ENCODE measurements at regions not wholly inside any gene's neighbourhood (a gene's known extent, or its start where the extent isn't known, plus 50 kb on each side); places are given as distances from the start of the nearest gene placed in this dataset.
"Not testable (repeated sequence)": the region's sequence is repeated elsewhere in the genome, so short reads cannot be mapped to it uniquely, and the experiment has no call there.

DNA sequence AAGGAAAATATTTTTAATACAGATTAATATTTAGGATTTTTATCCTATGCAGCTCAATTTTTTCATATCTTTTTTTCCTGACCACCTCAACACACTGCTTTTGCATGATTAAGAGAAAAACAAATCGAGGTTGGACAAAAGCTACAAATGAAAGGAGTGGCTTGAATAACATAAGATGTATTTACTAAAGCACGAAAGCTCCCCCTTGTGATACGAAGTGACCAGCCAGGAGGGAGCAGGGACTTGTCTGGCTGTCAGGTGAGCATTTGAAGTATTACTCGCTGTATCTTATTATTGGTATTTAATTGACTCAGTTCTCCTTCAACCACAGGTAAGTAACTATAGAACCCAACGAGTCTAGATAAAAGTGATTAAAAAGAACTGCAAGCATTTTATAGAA is 265.2 kb upstream of the PHF14 start:
- intact Hi-C loops (cut with DNase I, micrococcal nuclease), result no loop called here
- DNase-seq, result no peak
- ATAC-seq, result no peak

DNA sequence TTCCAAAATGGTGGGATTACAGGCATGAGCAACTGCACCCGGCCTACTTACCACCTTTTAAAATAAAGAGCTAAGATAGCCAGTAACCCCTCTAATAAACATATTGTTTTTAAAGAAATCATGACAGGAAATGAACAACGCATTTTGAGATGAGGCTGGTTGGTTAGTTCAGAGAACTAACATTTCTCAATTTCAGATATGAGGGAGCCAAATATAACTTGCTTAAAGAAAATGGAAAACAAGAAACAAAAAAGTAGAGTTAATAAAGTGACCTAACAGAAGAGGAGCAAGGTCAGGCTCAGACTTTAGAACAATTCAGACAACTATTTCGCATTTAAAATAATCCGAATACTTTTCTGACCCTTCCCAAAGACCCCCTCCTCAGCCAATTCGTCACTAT is 254.9 kb upstream of the PHF14 start:
- intact Hi-C loops (cut with DNase I, micrococcal nuclease), result no loop called here
- ATAC-seq (no peak), DNase-seq (no peak)

DNA sequence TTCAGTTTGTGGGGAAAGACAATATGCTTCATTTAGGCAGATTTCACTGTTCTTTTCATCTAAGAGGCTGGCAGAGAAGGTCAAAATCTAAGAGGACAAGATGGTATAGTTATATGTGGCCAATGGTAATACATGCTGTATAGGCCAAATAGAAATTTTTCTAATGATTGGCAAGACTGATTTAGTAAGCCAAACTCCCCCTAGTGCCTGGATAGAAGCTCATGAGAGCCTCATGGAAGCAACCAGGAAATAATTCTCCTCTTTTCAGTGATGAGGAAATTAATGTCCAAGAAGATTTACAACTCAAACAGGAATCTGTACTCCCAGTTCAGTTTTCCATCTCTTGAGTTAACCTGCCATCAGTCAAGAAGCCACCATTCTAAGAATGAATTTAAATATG is 253.6 kb upstream of the PHF14 start:
- DNase-seq, result no peak
- no peak for ATAC-seq
- intact Hi-C loops (cut with DNase I, micrococcal nuclease), result no loop called here

DNA sequence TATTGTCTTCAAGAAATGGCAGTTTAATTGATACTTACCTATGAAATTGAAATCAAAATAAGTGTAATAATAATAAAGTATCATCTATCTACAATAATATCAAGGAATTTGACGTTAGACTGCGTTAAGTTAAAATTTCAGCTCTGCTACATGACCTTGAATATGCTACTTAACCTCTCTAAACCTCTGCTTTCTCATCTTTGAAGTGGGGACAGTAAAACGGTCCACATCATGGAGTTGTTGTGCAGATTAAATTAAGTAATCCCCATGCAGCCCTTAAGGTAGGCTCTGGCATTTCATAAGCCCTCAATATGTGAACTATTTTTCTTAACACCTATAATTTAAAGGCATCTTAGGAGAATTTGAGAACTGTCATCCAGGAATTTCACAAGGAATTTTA is 252.4 kb upstream of the PHF14 start:
- ATAC-seq (no peak), DNase-seq (no peak)
- intact Hi-C loops (cut with DNase I, micrococcal nuclease), result no loop called here

DNA sequence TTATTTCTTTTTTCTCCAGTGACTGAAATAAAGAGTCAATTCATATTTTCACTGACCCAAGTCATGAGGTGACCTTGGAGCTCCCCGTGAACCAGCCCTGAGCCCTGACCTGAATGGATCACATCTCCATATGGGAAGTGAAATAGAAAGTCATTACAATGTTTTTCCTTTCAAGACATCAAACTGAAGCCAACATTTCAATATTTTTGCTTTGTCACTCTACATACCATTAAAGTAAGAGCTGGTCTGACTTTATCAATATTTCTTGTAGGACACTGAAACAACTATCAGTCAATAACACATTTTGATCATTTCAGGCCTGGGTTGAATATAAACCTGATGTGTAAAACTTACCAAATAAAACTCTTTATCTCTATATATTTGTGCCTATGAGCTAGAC is 249.8 kb upstream of the PHF14 start:
- no peak for ATAC-seq
- intact Hi-C loops (cut with DNase I, micrococcal nuclease), result no loop called here

DNA sequence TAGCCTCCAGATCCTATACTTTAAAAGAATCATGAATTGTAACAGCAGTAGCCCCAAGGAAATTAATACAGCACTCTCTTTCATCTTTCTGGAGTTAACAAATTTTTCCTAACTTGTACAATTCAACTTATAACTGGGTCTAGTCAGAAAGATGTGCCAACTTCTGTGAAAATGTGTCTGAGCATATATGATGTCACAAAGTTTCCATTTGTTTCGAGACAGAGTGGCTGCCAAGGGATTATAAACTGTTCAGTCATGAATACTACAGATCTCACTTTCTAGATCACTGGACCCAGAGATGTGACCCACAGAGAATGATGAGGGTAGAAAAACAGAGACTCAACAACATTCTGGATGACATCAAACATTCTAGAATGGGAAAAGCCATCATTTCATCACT is 249.2 kb upstream of the PHF14 start:
- ATAC-seq (no peak), DNase-seq (no peak)
- intact Hi-C loops (cut with DNase I, micrococcal nuclease), result no loop called here

More for the DNA sequence above, 249.8 kb upstream of the PHF14 start:
- no peak for DNase-seq

DNA sequence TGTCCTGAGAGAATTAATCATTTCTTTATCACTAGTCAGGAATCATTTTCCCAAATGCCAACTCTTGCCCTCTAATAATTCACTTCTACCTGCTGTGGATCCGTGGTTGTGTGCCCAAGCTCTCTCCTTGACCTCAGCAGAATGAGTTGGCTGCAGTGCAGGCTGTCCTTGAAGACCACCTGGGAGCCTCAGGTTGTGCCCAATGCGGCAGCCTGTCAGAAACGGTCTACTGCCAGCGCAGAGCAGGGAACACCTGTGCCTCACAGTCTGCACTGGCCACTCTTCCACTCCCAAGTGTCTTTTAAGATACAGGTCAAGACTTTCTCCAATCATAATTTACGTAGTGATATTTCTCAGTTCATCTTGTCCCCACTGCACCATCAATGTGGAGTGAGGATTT is 246.0 kb upstream of the PHF14 start:
- intact Hi-C loops (cut with DNase I, micrococcal nuclease), result no loop called here
- ATAC-seq (no peak), DNase-seq (no peak)

DNA sequence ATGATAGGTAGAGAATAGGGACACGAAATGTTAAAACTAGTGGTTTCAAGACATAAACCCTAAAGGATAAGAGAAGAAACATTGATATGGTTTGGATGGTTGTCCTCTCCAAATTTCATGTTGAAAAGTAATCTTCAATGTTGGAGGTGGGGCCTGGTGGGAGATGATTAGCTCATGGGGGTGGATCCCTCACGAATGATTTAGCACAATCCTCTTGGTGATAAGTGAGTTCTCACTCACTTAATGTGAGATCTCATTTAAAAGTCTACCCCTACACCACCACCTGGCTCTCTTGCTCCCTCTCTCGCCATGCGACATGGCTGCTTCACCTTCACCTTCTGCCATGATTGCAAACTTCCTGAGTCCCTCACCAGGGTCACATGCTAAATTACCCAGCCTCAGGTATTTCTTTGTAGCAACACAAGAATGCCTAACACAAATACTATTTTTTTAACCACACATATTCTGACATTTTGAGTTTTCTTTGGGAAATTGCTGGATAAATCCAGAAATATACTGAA is 242.4 kb upstream of the PHF14 start:
- DNase-seq, result no peak
- ATAC-seq, result no peak
- intact Hi-C loops (cut with DNase I, micrococcal nuclease), result no loop called here

DNA sequence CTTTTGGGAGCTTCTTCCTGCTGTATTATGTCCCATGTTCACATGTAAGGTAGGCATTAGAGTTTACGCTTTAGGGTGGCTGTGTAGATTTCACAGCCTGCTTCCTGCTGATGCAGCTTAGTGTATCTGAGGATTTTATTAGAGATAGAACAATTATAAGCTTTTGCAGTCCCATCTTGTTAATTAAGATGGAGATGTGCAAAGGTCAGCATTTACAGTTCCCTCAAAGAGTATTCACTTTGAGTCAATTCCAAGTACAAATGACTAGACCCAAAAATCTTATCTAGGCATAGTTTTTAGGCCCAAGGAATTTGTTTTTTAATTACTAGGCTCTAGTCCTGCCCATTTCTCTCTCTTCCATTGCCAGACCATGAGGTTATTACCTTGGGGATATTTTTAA is 239.9 kb upstream of the PHF14 start:
- intact Hi-C loops (cut with DNase I, micrococcal nuclease), result no loop called here
- DNase-seq, result no peak
- ATAC-seq, result no peak

DNA sequence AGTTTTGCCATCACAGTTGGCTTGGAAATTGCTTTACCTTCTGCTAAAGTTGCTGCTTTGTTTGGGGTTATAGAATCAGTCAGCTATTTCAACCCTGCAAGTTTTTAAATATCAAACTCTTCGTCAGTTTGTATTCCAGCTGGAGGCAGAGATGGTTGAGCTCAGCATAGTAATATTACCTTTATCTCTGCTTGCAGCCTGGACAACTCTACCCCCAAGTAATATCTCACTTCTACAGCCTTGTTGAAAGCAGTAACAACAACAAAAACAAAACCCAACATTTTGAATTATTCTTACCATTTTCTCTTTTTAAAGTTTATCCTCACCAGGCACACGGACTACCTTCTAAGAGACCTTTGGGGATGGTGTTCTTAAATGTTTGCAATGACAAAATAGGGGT is 239.1 kb upstream of the PHF14 start:
- intact Hi-C loops (cut with DNase I, micrococcal nuclease), result no loop called here
- ATAC-seq (no peak), DNase-seq (no peak)

DNA sequence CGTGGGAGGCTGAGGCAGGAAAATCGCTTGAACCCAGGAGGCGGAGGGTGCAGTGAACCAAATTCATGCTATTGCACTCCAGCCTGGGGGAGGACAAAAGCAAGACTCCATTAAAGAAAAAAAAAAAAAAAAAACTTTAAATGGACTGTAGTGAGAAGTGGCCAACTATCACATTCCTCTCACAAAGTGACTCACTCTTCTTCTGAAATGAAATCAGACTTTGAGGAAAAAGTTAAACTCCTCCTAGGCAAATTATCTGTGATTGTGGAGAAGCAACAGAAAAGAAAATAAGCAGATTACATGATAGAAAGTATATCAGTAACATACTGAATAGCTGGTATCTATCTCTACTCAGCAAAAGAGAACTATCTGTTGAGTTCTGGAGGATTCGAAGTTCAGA is 234.3 kb upstream of the PHF14 start:
- intact Hi-C loops (cut with DNase I, micrococcal nuclease), result no loop called here
- ATAC-seq, result no peak
- no peak for DNase-seq

DNA sequence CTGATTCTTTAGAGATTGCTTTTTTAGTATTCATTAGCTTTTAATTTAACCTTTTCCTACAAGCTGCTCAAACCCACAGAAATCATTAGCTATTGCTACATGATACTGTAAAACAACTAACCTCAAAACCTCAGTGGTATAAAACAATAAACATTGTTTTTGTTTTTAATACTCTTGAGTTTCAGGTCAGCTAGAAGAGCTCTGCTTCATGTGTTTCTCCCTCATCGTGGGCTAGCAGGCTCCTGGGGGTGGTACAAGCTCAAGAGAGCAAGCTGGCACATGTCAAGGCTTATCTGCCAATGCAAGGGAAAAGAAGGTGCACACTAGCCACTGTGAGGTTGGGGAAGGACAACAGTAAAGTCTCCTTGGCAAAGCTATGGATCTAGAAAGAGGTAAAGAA is 232.9 kb upstream of the PHF14 start:
- DNase-seq (no peak), ATAC-seq (no peak)
- intact Hi-C loops (cut with DNase I, micrococcal nuclease), result no loop called here

DNA sequence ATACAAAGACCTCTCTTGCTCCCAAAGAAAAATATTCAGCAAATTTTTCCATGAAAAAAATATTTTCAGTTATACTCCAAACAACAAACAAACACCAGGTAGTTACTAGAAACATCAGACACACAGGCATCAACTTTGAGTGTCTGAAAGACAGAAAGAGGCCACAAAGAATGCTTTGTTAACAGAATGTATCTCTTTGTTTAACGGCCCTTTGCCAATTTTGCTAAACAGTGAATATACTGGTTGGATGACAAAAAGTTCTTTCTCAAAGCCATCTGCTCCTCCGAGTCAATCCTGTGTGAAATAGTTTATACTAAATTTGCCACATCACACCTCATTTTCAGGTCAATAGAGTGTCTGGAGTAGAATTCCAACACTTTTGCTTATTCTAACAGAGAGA is 216.7 kb upstream of the PHF14 start:
- intact Hi-C loops (cut with DNase I, micrococcal nuclease), result no loop called here
- ATAC-seq (no peak), DNase-seq (no peak)

DNA sequence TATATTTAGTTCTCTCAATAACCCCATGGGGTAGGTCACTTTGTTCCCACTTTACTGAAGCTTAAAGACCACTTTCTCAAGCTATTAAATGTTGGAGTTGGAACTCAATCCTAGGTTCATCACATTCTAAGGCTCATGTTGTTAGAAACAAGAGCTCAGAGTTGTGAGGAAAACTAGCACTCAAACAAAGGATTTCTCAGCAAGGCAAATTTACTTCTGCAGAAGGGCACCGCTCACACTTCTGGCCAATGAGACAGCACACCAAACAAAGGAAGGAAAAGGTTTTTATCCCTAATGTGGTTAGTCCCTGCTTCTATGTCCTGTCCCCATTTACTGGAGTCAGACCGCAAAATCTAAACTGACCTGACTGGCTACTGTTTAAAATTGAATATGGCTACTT is 214.6 kb upstream of the PHF14 start:
- intact Hi-C loops (cut with DNase I, micrococcal nuclease), result no loop called here
- ATAC-seq, result no peak

DNA sequence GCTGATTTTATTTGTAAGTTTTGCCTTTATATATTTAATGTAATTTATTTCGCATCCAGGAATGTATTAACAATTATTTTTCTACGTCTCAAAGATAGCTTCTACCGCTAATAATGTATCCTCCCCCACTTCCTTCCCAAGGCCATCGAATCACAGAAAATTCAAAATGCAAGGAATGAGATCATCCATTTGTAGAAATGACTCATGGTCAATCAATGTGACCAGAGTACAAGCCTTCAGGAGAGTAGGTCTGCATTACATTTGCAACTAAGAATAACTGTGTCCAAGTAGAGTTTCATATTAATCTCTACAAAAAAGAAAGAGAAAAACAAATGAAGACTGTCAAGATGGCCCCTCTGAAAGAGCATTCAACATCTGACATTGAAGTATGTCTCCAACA is 205.9 kb upstream of the PHF14 start:
- DNase-seq (no peak), ATAC-seq (no peak)
- intact Hi-C loops (cut with DNase I, micrococcal nuclease), result no loop called here

More for the DNA sequence above, 214.6 kb upstream of the PHF14 start:
- no peak for DNase-seq

DNA sequence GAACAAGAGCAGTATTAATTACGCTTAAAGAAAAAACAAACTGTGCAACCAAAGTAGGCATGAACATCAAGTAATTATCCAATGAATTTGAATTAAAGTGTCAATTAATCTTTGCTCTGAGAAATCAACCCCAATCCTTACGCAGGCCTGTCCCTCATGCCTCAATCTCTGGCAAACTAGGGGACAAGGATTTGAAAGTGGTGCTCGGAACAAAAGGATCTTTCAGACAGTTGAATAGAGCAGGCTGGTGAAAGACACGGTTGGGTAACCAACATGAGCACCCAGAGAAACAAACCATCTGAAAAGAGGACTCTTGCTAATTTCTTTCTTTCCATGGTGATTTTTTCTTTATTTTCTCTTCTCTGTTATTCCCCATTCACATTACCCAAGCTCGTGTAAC is 203.5 kb upstream of the PHF14 start:
- intact Hi-C loops (cut with DNase I, micrococcal nuclease), result no loop called here
- ATAC-seq, result no peak

DNA sequence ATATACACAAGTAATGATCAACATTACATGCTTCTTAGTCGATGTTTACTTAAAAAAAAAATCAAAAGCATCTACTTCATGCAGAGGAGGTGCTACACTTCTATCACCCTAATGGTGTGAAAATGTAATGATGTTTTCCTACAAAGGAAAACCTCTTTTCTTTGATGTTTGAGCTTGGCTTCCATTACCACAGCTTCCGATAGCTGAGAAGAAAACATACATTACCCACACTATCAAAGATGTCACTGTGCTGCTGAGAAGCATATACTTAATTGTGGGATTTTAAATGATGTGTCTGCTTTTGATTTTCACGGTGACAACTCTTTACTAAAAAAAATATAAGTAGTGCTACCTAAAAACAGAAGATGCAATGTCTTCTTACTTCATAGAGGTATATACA is 200.2 kb upstream of the PHF14 start:
- intact Hi-C loops (cut with DNase I, micrococcal nuclease), result no loop called here
- ATAC-seq, result no peak
- DNase-seq, result no peak

More for the DNA sequence above, 203.5 kb upstream of the PHF14 start:
- DNase-seq, result no peak

DNA sequence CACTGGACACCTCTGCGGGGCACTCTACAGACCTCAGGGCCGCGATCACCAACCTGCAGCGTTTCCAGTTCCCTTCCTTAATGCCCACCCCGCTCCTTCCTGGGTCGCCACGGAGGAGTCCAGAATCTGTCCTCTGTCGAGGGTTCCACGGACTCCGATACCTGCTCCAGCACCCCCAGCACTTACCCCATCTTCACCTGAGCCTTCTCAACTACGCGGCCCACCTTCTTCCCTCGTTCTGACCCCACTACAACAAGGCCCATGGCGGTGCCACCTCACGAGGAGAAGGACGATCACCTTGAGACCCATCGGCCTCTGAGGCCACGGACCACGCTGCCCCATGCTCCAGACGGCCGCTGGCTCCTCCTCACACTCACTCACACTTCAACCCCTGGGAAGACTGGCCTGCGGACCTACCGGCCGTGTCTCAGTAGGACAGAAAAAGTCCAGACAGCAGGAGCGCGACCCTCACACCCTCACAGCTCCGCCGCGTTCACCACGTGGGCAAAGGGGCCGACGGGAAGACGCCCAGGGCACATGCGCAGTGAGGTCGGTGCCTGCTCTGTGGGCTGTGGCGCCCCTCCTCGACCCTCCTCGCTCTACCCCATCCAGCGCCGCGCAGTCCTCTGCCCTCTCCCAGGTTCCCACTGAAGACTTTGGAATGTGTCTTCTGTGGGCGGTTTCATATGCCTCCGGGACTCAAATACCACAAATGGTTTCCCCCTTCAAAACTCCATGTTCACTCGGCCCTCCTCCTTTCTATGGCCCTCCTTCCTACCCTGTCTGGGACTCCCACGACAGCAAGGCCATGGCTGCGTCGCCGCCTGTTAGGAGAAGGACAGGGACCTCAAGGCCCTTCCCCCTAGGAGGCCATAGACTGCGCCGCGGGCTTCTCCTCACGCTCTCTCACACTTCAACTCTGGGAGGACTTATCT is 193.9 kb upstream of the PHF14 start:
- intact Hi-C loops (cut with DNase I, micrococcal nuclease), result no loop called here
- DNase-seq (no peak), ATAC-seq (no peak)

DNA sequence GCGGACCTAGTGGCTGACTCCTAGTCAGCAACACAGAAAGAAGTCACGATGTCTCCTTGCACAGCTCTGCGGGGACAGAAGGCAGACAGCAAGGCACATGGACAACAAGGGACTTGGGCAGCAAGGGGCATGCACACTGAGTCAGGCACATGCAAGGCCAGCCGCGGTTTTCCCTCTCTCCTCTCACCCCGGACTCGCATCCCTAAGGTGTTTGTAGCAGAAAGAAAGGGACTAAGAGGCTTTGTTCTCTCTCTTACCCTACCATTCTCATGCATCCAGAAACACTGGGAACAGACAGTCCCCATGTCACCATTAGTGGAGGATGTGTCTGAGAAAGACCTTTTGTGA is 193.3 kb upstream of the PHF14 start:
- intact Hi-C loops (cut with DNase I, micrococcal nuclease), result no loop called here
- no peak for ATAC-seq
- DNase-seq, result no peak

DNA sequence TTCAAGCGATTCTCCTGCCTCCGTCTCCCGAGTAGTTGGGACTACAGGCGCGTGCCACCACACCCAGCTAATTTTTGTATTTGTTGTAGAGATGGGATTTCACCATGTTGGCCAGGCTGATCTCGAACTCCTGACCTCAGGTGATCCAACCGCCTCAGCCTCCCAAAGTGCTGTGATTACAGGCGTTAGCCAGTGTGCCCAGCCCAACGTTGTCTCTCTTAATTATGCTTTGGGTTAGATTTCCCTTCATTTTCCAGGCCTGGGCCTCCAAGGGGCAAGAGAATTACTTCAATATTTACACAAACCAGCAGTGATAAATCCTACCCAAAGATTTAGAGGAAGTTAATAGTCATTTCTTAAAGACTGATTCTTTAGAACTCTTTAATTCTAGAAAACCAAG is 186.7 kb upstream of the PHF14 start:
- ATAC-seq; intact Hi-C loops (cut with DNase I, micrococcal nuclease): not testable (repeated sequence)

DNA sequence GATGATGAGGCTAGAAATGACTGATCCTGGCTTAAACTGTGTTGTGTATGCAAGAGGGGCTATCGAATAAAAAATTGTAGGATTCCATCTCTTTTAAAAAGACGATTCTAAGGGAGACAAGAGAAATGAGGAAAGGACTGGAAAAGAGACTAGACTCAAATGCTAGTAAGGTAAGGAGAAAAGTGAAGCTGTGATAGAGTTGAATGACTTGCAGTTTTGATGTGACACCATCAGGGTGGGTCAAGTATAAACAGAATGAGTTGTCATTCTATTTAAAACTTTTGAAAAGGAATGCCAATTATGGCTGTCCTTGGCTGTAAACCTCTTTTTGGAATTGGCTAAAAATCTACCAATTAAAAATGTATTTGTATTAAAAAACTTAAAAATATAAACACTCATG is 184.5 kb upstream of the PHF14 start:
- intact Hi-C loops (cut with DNase I, micrococcal nuclease), result no loop called here
- no peak for ATAC-seq
- no peak for DNase-seq

More for the DNA sequence above, 186.7 kb upstream of the PHF14 start:
- DNase-seq, result not testable (repeated sequence)

All from left colon (tissue), 2 donors.